Endothelial cell of umbilical vein (primary cell): ENCODE measurements at regions not wholly inside any gene's neighbourhood (a gene's known extent, or its start where the extent isn't known, plus 50 kb on each side); places are given as distances from the start of the nearest gene placed in this dataset.

Source experiments
- BruUV-seq: library from RNA; stranded (reverse); fragments of 400-500 nt; replicated peaks from 2 replicates; lab custom pipeline; 2021; lab: Mats Ljungman, UMichigan
- CTCF ChIA-PET: fragments of 300-600, 350-600 bp; sonication (Branson Sonifier 250); formaldehyde crosslinking; loops from one replicate; lab custom pipeline; 2021; ENCODE audit warnings: antibody characterized with exemption, inconsistent platforms; lab: Charles Lee
- POLR2A ChIA-PET: fragments of 300-600, 350-600 bp; sonication (Branson Sonifier 250); formaldehyde crosslinking; loops from one replicate; lab custom pipeline; 2021; ENCODE audit warnings: antibody characterized with exemption, inconsistent platforms; lab: Charles Lee
- DNase-seq: peaks from one replicate; pipeline ENCODE4 v3.0.0-alpha.2; 2011; ENCODE audit warnings: low read depth, low spot score
- FAIRE-seq: peaks from 2 replicates; lab custom pipeline; 2011; peaks lifted over from hg19 to GRCh38; lab: Jason Lieb, UNC
- H2AFZ ChIP-seq: 2 replicates; pipeline ENCODE4 v1.6.0; 2012; ENCODE audit warnings: low read depth, low read length, control low read depth, inconsistent platforms
- H3K27ac ChIP-seq: 2 replicates; pipeline ENCODE4 v1.5.1; 2011; ENCODE audit warnings: low read depth, mild to moderate bottlenecking, control low read depth, low read length, moderate library complexity; ENCODE audit not compliant: insufficient read depth
- H3K27me3 ChIP-seq, 2 experiments: 2 replicates each; pipeline versions ENCODE4 v1.6.0 to v1.6.1; 2011; ENCODE audit warnings: low read length in 2 of 2, mixed read lengths in 1 of 2; ENCODE audit not compliant: control insufficient read depth in 2 of 2, insufficient read depth in 2 of 2
- H3K36me3 ChIP-seq, 2 experiments: 2 replicates in 1 of 2; 3 replicates in 1 of 2; pipeline ENCODE4 v1.5.1; 2011; ENCODE audit warnings: low read length in 2 of 2, mild to moderate bottlenecking in 1 of 2, moderate library complexity in 1 of 2; ENCODE audit not compliant: control insufficient read depth in 2 of 2, insufficient read depth in 2 of 2; ENCODE audit errors: extremely low read depth in 1 of 2
- H3K4me1 ChIP-seq: 3 replicates; pipeline ENCODE4 v1.5.1; 2011; ENCODE audit warnings: mild to moderate bottlenecking, low read length; ENCODE audit not compliant: control insufficient read depth, insufficient read depth; ENCODE audit errors: extremely low read depth
- H3K4me2 ChIP-seq: 2 replicates; pipeline ENCODE4 v1.6.1; 2011; ENCODE audit warnings: low read length, control low read depth, mixed read lengths; ENCODE audit not compliant: insufficient read depth
- H3K4me3 ChIP-seq, 3 experiments: fragments of 200-600 bp in 1 of 3; sonication (generic), shearing (Covaris generic) in 1 of 3; replicated peaks in 1 of 3; 2 replicates each; pipeline ENCODE4 v1.5.1; 2011 to 2016; ENCODE audit warnings: control low read depth in 3 of 3, low read length in 3 of 3, mild to moderate bottlenecking in 2 of 3, inconsistent platforms in 1 of 3, low read depth in 1 of 3, moderate library complexity in 1 of 3; ENCODE audit not compliant: insufficient read depth in 1 of 3
- H3K79me2 ChIP-seq: 2 replicates; pipeline ENCODE4 v1.6.0; 2012; ENCODE audit warnings: low read length, inconsistent platforms; ENCODE audit not compliant: control insufficient read depth, insufficient read depth
- H3K9ac ChIP-seq: replicated peaks from 2 replicates; pipeline ENCODE3; 2011; ENCODE audit warnings: low read length, control low read depth; ENCODE audit not compliant: insufficient read depth; ENCODE audit errors: extremely low read depth
- H3K9me1 ChIP-seq: replicated peaks from 3 replicates; pipeline ENCODE4 v1.6.0; 2011; ENCODE audit warnings: mild to moderate bottlenecking, low read length; ENCODE audit not compliant: control insufficient read depth, insufficient read depth; ENCODE audit errors: extremely low read depth
- H3K9me3 ChIP-seq: replicated peaks from 2 replicates; pipeline ENCODE4 v1.5.1; 2012; ENCODE audit warnings: low read length, inconsistent platforms; ENCODE audit not compliant: control insufficient read depth, insufficient read depth
- H4K20me1 ChIP-seq: replicated peaks from 2 replicates; pipeline ENCODE3; 2011; ENCODE audit warnings: mild to moderate bottlenecking, low read length; ENCODE audit not compliant: control insufficient read depth, insufficient read depth; ENCODE audit errors: extremely low read depth
- CTCF ChIP-seq, 2 donors: IDR thresholded peaks; 1 replicate in 1 of 2; 2 replicates in 1 of 2; pipeline ENCODE4 v1.5.1; 2011; ENCODE audit warnings: low read length in 2 of 2, mild to moderate bottlenecking in 2 of 2, moderate library complexity in 2 of 2, control low read depth in 1 of 2, inconsistent platforms in 1 of 2, low read depth in 1 of 2; ENCODE audit not compliant: insufficient read depth in 1 of 2; ENCODE audit errors: extremely low read depth in 1 of 2
- EZH2 ChIP-seq: IDR thresholded peaks from 2 replicates; pipeline ENCODE4 v1.6.1; 2012; ENCODE audit warnings: borderline replicate concordance, low read depth, mild to moderate bottlenecking, moderate library complexity, low read length, inconsistent platforms; ENCODE audit not compliant: severe bottlenecking
- FOS ChIP-seq: IDR thresholded peaks from 2 replicates; pipeline ENCODE4 v1.6.1; 2011; ENCODE audit warnings: mild to moderate bottlenecking, low read length, moderate library complexity, borderline replicate concordance; ENCODE audit not compliant: insufficient read depth
- GATA2 ChIP-seq: IDR thresholded peaks from 2 replicates; pipeline ENCODE4 v1.7.0; 2011; ENCODE audit warnings: low read depth, mild to moderate bottlenecking, moderate library complexity, mixed read lengths, low read length; ENCODE audit not compliant: insufficient read length, insufficient read depth
- JUN ChIP-seq: IDR thresholded peaks from 2 replicates; pipeline ENCODE4 v1.6.1; 2011; ENCODE audit warnings: borderline replicate concordance, low read depth; ENCODE audit not compliant: insufficient read length, insufficient read depth
- MAX ChIP-seq: IDR thresholded peaks from 2 replicates; pipeline ENCODE4 v1.6.1; 2011; ENCODE audit not compliant: insufficient read depth, insufficient read length
- MYC ChIP-seq: IDR thresholded peaks from one replicate; pipeline ENCODE4 v1.6.1; 2011; ENCODE audit warnings: mild to moderate bottlenecking, low read depth, low read length
- POLR2A ChIP-seq: IDR thresholded peaks from 2 replicates; pipeline ENCODE4 v1.6.1; 2012; ENCODE audit warnings: low read depth, mild to moderate bottlenecking, control low read depth, low read length
- POLR2AphosphoS5 ChIP-seq: IDR thresholded peaks from 2 replicates; pipeline ENCODE4 v1.6.1; 2012; ENCODE audit warnings: low read depth, mild to moderate bottlenecking, control low read depth, low read length, moderate library complexity; ENCODE audit not compliant: insufficient read depth
- dilution Hi-C: fragments of 300-500 bp; cut with MboI; formaldehyde crosslinking; loops from one replicate; pipeline ENCODE4 v1.15.0; 2019; ENCODE audit warnings: low sequenced_read_pairs; ENCODE audit not compliant: extremely low pct_ligation_motif_present
- intact Hi-C: fragments of 100-400 bp; cut with micrococcal nuclease; formaldehyde crosslinking; loops from one replicate; pipeline ENCODE4 v1.10.0; 2022

- ChIA-PET POLR2A (no interaction called here), CTCF (no interaction called here)
- BruUV-seq: no TSS peak
- no peak for TF ChIP-seq GATA2
- no peak for TF ChIP-seq JUN
- no peak for TF ChIP-seq POLR2AphosphoS5
- no peak for DNase-seq
- Histone ChIP-seq H3K36me3 (no peaks in the 10 kb centered on the region), H3K79me2 (no peaks in the 10 kb centered on the region), H3K9me1 (no peaks in the 10 kb centered on the region), H3K27ac (no peak overlapping the region), H3K4me3 (no peak overlapping the region), H3K9me3 (peaks cover 13% of the 10 kb centered on the region), H3K27me3 (no peaks in the 10 kb centered on the region), H3K4me2 (no peak overlapping the region), H3K9ac (no peak overlapping the region), H2AFZ (no peak overlapping the region), H4K20me1 (no peaks in the 10 kb centered on the region), H3K4me1 (no peaks in the 10 kb centered on the region)
- intact Hi-C loops: no loop called here
- no peak for FAIRE-seq
- dilution Hi-C loops: no loop called here
These were observed 233.1 kb downstream of the TDRD15 start for GRCh38 chr2:21356857-21357255.

DNA sequence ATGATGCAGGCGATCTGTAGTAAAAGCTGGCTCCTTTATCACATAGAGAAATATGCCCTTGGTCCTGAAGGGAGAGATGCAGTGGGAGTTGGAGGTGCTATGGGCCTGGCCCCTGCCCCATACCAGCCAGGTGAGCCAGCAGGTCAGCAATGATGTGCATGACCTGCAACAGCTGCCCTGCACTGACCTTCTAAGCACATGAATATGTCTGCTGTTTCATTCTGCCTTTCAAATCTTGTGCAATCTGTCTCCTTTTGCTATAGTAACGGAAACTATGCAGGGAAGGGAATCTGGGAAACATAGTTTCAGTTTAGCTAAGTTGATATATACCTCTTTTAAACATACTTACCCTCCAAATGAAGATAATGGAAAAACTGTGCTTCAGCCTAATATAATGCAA lies 235.2 kb downstream of the TDRD15 start:
- intact Hi-C loops (no loop called here), dilution Hi-C loops (no loop called here)
- Histone ChIP-seq H3K9me1 (no peaks in the 10 kb centered on the region), H3K9me3 (peaks cover 16% of the 10 kb centered on the region), H3K4me2 (no peak overlapping the region), H3K4me1 (no peaks in the 10 kb centered on the region), H3K79me2 (no peaks in the 10 kb centered on the region), H3K9ac (no peak overlapping the region), H3K4me3 (no peak overlapping the region), H4K20me1 (no peaks in the 10 kb centered on the region), H2AFZ (no peak overlapping the region), H3K36me3 (no peaks in the 10 kb centered on the region), H3K27ac (no peak overlapping the region), H3K27me3 (no peaks in the 10 kb centered on the region)
- ChIA-PET CTCF (no interaction called here), POLR2A (no interaction called here)
- DNase-seq (no peak), FAIRE-seq (no peak)
- TF ChIP-seq MYC (no peak), MAX (no peak), FOS (no peak), GATA2 (no peak), POLR2AphosphoS5 (no peak), JUN (no peak), POLR2A (no peak), EZH2 (no peak), CTCF (IDR thresholded peaks at IDR 0.05; ENCODE audit: extremely low read depth in 1 of 2, insufficient read depth in 1 of 2, low read depth in 1 of 2, low read length in 2 of 2) (no peak)
- BruUV-seq: no TSS peak
